ENCODE measurements at regions not wholly inside any gene's neighbourhood (a gene's known extent, or its start where the extent isn't known, plus 50 kb on each side); places are given as distances from the start of the nearest gene placed in this dataset.
A peak's percentile ranks its signal among the peaks of the same experiment; 100 is the strongest.

GRCh38 chr4:20393486-20394100 lies 141.9 kb downstream of the SLIT2 start:
- no peak for DNase-seq (ENCODE audit: extremely low read depth, low read depth)

- DNase-seq (ENCODE audit: extremely low read depth, low read depth), result no peak
Observed at GRCh38 chr4:20394512-20394911, 142.8 kb downstream of the SLIT2 start.

GRCh38 chr4:20395160-20395773 lies 143.6 kb downstream of the SLIT2 start:
- DNase-seq (ENCODE audit: extremely low read depth, low read depth), result peak; percentile 26

- DNase-seq (ENCODE audit: extremely low read depth, low read depth), result no peak
Observed at GRCh38 chr4:20403290-20403689, 151.6 kb downstream of the SLIT2 start.

- no peak for DNase-seq (ENCODE audit: extremely low read depth, low read depth)
Observed at GRCh38 chr4:20403846-20404245, 152.1 kb downstream of the SLIT2 start.

GRCh38 chr4:20408611-20409010 lies 156.9 kb downstream of the SLIT2 start:
- no peak for DNase-seq (ENCODE audit: extremely low read depth, low read depth)

- no peak for DNase-seq (ENCODE audit: extremely low read depth, low read depth)
Observed at GRCh38 chr4:20412072-20412471, 160.4 kb downstream of the SLIT2 start.

- no peak for DNase-seq (ENCODE audit: extremely low read depth, low read depth)
Observed at GRCh38 chr4:20416800-20417199, 165.1 kb downstream of the SLIT2 start.

GRCh38 chr4:20418861-20419451 lies 167.3 kb downstream of the SLIT2 start:
- DNase-seq (ENCODE audit: extremely low read depth, low read depth), result peak; percentile 26

GRCh38 chr4:20420916-20421602 lies 169.4 kb downstream of the SLIT2 start:
- no peak for DNase-seq (ENCODE audit: extremely low read depth, low read depth)

GRCh38 chr4:20421603-20421985 lies 169.9 kb downstream of the SLIT2 start:
- DNase-seq (ENCODE audit: extremely low read depth, low read depth), result no peak

- peak; percentile 33 for DNase-seq (ENCODE audit: extremely low read depth, low read depth)
Observed at GRCh38 chr4:20422398-20422797, 170.7 kb downstream of the SLIT2 start.

GRCh38 chr4:20423420-20423819 lies 171.7 kb downstream of the SLIT2 start:
- no peak for DNase-seq (ENCODE audit: extremely low read depth, low read depth)

- DNase-seq (ENCODE audit: extremely low read depth, low read depth), result no peak
Observed at GRCh38 chr4:20426028-20426427, 174.3 kb downstream of the SLIT2 start.

GRCh38 chr4:20428436-20429160 lies 176.9 kb downstream of the SLIT2 start:
- DNase-seq (ENCODE audit: extremely low read depth, low read depth), result peak; percentile 4

- no peak for DNase-seq (ENCODE audit: extremely low read depth, low read depth)
Observed at GRCh38 chr4:20430259-20430941, 178.7 kb downstream of the SLIT2 start.

- DNase-seq (ENCODE audit: extremely low read depth, low read depth), result no peak
Observed at GRCh38 chr4:20431543-20431951, 179.8 kb downstream of the SLIT2 start.

- no peak for DNase-seq (ENCODE audit: extremely low read depth, low read depth)
Observed at GRCh38 chr4:20432088-20432487, 180.4 kb downstream of the SLIT2 start.

GRCh38 chr4:20433097-20433705 lies 181.5 kb downstream of the SLIT2 start:
- no peak for DNase-seq (ENCODE audit: extremely low read depth, low read depth)

- DNase-seq (ENCODE audit: extremely low read depth, low read depth), result no peak
Observed at GRCh38 chr4:20440170-20440569, 188.5 kb downstream of the SLIT2 start.
